Posterior cingulate gyrus (tissue), 11 donors: ENCODE measurements at regions not wholly inside any gene's neighbourhood (a gene's known extent, or its start where the extent isn't known, plus 50 kb on each side); places are given as distances from the start of the nearest gene placed in this dataset.

Experiments
- DNase-seq, 10 donors: peaks; one replicate each; pipeline versions ENCODE4 v3.0.0 to v3.0.0-alpha.2; 2020 to 2021; ENCODE audit warnings: mixed read lengths in 3 of 10
- intact Hi-C: fragments of 100-400 bp; cut with DNase I; formaldehyde crosslinking; loops from one replicate; pipeline ENCODE4 v1.15.1; 2023

DNA sequence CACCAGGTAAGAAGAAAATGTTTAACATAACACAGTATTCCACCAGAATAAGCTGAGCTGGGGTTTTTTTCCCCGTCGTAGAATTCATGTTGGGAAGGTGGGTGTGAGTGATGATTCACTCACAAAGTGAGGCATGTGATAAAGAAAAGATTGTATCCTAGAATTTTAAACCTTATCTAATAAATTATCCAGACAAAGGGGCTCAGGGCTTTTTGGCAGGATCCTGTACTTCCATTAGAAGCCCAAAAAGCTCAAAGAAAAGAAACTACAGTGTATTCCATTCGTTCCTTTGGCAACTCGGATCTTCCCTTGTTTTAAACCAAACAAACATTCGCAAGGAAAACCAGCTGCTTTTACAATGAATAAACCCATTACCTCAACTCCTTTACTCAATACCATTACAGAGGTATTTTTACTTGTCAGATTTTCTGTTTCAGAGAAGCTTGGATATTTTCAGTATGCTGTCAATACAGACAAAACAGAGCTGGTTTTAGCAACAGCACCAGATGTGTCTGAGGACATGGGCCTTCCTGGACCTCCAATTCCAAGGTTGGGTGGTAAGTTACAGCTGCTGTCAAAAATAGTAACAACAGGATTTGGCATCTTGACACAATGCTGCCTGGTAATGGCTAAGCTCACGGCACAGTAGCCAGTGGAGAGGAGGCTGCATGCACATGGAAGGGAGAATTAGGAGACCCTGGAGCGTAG, 159.9 kb upstream of the RUNX1 start:
- intact Hi-C loops = no loop called here
- DNase-seq = no peak

DNA sequence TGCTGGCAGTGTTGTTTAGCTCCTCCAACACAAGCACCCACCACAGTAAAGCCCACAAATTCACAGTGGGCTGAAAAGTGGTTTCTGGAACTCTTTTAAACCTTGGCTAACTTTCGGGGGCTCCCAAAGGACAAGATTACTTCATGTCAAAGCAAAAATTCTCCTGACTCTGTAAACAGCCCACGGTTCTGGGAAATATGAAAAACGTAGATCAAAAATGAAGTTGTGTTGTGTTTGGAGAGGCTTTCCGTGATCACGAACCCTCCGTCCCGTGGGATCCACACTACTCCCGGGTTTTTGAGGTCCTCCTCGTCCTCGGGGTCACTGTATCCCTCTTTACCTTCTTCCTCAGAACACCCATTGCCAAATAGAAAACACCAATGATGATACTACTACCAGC, 159.0 kb upstream of the RUNX1 start:
- intact Hi-C loops = no loop called here

DNA sequence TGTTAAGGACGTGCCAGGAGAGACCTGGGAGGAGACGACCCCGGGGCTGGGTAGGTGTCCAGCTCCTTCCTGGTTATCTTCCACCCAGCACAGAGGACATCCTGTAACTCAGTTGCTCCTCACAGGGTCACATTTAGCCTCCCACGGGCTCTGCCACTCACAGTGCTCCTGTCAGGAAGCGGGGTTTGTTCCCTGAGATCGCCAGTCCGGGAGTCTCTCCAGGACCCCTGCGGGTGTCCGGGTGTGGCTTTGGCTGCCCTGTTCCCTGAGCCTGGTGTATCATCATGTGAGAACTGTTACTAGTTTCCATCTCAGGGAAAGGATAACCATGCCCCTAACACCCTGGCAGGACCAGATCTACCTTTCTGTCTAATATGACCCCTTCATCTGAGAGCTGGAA, 158.2 kb upstream of the RUNX1 start:
- DNase-seq = peak in 1 of 10 donors; percentile 78
- intact Hi-C loops = no loop called here

More for the DNA sequence above, 159.0 kb upstream of the RUNX1 start:
- DNase-seq = no peak

DNA sequence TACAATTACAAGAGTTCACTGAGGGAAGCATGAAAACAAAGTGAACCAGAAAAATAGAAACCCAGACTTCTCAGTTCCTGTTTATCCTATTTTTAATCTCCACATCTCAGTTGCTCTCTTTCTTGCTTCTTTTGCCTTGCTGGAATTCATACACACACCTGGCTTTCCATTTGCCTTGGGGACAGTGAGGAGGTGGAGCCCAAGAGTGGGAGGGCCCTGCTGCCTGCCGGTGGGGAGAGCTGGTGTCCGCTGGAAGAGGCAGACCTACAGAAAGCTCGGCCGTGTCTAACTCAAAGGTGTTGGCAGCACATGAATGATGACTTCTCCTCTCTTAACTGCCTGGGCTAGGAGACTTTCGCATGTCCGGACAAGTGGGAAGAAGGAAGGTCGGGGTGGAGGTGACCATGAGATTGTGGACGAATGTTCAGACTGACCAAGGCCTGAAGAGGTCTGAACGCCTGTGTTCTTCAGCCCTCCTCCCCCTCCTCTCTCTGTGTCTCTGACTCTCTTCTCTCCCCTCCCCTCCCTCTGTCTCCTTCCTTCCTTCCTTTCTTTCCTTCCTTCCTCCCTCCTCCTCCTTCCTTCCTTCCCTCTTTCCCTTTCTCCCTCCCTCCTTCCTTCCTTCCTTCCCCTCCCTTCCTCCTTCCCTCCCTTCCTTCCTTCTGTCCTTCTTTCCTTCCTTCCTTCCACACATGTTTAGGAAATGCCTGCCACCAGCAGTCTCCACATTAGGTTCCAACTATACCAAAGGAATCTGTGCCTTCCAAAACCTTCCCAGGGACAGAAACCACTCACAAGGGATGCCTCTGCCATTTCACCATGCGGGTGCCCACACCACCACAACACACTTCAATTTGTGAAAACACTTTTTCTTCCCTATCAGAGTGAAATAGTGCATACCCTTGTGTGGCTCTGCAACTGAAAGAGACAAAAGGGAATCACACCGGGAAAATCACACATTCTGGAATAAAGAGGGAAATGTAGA, 157.3 kb upstream of the RUNX1 start:
- peak in 3 of 10 donors; percentile 15 to 85 (median 77) for DNase-seq
- intact Hi-C loops = no loop called here

DNA sequence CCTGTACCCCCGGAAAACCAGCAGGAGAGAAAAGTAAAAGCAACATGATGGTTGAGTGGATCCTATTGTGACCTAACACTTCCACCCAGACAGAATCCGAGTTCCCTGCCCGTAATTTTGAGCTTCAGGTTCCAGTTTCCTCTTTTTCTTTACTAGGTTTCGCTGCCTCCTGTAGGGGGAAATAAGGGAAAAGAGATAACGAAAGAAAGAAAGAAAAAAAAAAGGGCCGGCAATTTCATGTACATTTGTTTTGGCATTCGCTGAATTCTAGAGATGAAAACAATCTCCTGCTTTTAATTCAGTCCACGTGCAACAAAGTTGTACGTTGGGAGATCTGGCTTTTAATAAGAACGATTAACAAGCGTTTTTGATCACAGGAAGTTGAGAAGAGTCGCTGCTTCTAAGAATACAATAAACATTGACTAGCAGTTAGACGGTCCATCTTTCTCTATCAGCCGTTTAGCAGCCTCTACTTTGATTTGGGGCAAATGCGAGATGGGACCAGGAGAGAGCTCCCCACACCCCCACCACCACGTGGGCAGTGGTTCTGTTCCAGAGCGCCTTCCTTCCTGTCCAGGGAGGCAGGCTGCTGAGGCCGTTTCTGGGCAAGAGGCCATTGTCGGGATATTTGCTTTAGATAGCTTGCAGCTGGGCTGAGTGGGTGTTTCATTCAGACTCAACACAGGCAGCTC, 155.9 kb upstream of the RUNX1 start:
- DNase-seq = peak in 9 of 10 donors; percentile 33 to 93 (median 50)
- intact Hi-C loops = no loop called here

DNA sequence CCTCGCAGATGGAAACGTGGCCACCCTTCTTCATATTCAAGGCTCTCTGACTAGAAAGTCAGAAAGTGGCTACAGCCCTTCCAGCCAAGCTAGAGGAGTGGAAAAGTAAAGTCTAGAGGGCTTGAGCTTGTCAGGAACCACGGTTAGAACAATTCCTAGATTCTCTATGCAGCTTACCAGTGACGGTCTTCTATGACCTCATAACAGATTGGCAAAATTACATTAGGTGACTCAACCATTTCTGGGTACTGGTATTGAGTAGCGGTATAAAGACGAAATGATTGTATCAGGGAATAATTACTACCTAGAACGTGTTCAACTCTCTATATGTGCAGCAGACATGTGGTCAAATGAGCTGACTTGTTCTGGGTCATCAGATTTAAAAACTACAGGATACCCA, 155.0 kb upstream of the RUNX1 start:
- intact Hi-C loops = no loop called here

DNA sequence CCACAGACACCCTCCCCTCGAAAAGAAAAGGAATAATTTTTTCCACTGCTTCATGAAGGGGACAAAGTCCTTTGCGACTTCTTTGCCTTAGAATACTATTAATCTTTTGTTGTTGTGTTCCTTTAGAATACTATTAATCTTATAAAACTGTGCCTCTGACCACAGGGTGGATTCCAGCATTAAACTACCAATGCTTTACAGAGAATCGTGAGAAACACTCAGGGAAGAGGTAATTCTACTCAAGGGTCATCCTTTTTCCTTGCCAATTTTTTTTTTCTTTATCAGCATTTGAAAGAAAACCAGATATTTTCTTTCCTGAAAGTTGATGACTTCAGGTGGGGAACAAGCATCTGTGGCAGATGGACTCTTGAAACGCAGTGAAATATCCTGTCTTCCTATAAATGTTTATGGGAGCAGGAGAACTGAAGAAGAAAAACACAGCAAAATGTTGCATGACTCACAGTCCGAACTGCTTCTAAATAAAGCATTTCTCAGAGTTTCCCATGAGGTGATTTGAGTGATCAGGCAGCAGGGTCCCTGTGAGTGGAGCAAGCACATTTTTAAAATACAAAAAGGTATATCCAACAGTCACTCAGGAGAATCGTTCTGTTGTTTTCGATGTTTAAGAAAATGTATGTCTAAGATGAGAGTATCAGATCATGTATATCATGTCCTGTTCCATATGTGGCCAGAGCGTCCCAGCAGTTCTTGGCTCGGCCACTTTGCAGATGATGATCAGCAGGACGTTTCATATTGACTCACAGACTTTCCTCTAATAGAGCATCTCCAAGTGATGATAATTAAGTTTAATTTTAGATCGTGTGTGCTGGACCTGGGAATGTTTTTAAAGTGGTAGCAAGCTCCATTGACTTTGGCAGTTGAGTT, 154.2 kb upstream of the RUNX1 start:
- no peak for DNase-seq
- intact Hi-C loops = no loop called here

More for the DNA sequence above, 155.0 kb upstream of the RUNX1 start:
- no peak for DNase-seq

DNA sequence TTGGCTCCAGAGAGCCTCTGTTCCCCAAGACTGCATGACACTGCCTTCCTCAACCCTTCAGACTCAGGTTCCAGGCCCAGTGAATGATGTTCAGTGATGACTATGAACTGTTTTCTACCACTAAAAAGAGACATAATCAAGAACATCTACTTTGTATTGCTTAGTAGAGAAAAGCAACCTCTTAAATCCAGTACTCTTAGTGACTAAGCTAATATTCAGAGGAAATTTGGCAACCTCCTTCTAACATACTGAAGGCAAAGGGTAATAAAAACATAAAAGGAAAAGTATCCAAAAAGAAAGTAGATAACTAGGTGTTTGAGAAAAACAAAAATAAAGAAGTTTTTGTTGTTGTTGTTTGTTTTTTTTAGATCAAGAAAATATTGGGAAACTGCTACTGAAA, 153.3 kb upstream of the RUNX1 start:
- DNase-seq = no peak
- intact Hi-C loops = no loop called here

DNA sequence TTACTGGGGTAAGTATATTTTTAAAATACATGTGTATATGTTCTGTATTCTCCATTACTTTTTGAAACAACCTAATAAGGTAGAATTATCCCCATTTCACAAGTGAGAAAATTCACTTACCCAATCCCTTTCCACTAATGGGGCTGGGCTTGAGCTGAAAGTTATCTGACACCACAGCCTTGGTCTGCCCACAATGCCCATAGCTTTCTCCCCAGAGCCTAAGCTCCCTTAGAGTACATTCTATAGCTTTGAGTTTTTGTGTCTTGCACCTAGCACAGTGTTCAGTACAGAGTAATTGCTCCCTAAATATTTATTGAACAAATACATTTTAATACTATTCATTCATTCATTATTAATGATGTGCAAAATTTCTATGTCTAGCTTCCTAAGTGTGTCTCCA, 152.7 kb upstream of the RUNX1 start:
- intact Hi-C loops = no loop called here
- DNase-seq = no peak

DNA sequence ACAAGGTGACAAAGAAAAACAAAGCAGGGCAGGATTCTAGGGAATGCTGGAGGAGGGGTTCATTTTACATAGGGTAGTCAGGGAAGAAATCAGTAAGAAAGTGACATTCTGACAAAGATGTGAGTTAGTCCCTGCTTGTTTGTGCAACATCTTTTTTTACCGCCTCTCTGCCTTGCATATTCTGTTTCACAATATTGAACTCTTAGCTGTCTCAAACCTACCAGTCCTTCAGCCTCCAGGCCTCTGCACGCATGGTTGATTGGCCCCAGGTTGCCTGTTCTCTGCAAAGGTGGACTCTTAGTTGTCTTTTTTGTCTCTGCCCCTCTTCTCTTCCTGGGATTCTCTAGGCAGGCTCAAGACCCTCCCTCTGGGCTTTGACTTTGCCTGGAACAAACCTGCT, 152.2 kb upstream of the RUNX1 start:
- intact Hi-C loops = no loop called here
- DNase-seq = no peak

DNA sequence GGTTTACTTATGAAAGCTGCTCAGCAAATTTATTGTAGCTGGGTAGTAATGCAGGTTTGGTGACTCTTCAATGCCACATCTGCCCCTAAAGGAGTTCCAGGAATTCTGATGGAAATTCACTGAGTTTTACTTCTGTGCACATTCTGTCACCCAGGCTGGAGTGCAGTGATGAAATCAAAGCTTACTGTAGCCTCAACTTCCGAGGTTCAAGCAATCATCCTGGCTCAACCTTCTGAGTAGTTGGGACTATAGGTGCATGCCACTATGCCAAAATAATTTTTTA, 150.6 kb upstream of the RUNX1 start:
- intact Hi-C loops = no loop called here
- no peak for DNase-seq

DNA sequence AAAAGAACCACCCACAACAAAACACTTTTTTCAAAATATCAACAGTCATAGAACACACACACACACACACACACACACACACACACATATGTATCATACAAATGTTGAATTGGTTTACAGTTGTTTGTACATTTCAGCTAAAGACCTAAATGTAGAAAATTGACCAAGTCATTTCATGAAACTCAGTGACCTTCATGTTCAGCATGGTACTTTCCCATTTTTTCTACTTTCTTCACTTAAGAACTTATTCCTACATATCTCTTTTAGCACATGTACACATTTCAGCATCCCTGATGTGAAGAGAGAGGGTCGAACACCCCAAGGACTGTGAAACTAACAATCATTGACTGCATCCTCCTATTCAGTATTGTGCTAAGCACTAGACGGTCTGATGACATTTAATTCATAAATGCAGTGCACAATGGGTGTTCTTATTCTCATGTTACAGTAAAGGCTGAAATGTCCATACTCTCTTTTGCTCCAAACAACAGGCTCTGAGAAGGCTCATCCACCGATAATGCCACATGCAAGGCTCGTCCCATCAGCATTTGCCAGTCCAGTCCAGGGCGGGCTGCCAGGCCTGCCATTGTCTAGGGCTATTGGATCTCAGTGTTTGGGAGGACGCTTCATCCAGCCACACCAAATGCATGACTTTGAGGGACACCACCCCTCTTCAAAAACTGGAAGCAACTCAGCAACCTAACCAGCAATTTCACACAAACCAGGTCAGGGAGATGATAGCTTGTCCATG, 150.1 kb upstream of the RUNX1 start:
- intact Hi-C loops = no loop called here
- peak in 1 of 10 donors; percentile 67 for DNase-seq

DNA sequence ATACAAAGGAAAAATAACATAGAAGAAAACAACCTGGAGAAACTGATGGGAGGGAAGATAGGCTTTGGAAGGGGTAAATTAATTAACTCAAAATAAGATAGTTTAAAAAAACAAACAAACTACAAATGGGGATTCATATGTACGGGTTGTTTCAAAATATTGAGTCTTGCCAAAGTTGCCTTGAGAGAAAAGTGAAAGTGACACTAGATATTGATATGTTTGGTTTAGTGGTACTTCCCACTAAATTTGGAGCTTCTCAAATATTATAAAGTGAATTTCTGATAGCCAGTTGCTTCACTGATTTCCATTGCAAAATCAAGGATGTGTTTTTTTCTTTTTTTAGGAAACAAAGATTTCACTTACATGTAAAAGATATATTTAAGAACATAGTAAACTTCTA, 149.5 kb upstream of the RUNX1 start:
- no peak for DNase-seq
- intact Hi-C loops = no loop called here

DNA sequence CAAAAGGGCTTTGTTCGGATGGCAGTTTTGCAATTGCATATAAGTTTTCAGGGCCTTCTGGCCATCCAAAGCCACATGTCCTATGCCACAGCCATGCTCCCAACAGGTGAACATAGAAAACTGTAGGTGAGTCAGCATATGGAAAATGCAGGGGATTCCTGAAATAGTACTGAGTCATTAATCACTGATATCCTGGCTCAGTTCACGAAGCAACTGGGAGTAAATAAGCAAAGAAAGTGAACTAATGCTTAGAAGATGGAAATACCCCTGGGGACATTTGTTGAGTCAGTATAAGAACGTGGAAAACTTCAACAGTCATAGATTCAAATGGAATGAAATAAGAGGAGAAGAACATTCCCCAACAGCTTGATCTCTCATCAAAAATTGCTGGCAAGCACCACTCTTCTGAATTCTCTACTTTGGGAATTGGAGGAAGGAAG, 148.9 kb upstream of the RUNX1 start:
- no peak for DNase-seq
- intact Hi-C loops = no loop called here

DNA sequence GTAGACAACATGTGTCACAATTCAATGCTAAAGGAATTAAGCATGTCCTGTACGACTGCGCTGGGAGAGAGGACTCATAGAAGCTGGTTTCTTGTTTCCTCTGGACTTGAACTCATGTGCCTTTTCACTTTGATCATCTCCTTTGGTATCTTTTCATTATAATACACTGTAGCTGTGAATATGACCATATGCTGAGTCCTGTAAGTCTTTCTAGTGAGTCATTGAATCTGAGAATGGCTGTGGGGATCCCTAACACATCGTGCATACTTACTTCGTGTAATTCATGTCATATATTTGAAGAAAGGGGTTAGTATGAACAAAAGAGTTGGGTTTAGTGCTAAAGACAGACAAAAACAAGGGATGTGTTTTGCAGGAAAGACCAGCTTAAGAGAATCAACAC, 148.1 kb upstream of the RUNX1 start:
- intact Hi-C loops = no loop called here
- DNase-seq = no peak

DNA sequence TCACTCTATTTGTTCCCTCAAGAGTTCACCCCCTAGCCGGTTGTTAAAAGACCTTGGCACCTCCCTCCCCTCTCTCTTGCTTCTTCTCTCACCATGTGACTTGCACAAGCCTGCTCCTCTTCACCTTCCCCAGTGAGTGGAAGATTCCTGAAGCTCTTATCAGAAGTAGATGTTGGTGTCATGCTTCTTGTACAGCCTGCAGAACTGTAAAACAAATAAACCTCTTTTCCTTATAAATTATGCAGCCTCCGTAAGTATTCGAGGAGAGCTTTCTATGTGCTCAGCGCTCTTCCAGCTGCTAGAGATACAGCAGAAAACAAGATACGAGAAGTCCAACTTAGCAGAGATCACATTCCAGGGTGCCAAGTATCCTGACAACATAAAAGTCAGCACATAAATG, 147.0 kb upstream of the RUNX1 start:
- no peak for DNase-seq
- intact Hi-C loops = no loop called here

DNA sequence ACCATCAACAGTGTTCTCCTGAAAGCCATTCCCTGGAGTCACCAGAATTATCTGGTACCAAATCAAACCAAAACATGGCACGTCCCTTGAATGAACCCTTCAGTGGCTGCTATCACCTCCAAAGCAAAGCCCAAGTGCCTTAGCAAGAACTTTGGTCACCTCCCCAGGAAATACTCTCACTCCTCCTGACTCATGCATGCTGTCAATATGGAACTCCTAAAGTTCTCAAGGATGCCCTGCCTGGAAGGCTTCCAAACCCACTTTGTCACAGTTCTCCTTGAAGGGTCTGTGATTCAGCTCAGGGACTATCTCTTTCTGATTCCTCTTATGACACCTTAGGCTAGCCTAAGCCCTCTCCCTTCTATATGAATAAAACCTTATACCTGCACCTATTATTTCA, 146.1 kb upstream of the RUNX1 start:
- no peak for DNase-seq
- intact Hi-C loops = no loop called here

DNA sequence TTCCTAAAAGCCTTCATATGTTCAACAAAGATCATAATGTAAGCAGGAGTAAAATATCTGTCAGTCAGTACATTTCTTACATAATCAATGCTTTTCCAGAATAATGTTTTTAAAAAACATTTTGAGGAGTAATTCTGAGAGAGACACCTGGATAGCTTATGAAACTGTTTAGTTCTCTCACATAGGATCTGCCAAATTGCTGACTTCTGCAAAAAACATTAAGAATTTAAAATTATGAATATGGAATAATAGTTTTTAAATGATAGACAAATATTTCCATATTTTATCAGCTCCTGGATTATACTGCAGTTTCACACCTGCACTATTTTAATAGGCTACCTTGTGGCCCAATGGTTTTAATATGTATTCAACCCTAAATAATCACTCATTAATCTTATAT, 142.7 kb upstream of the RUNX1 start:
- intact Hi-C loops = no loop called here
- DNase-seq = no peak

DNA sequence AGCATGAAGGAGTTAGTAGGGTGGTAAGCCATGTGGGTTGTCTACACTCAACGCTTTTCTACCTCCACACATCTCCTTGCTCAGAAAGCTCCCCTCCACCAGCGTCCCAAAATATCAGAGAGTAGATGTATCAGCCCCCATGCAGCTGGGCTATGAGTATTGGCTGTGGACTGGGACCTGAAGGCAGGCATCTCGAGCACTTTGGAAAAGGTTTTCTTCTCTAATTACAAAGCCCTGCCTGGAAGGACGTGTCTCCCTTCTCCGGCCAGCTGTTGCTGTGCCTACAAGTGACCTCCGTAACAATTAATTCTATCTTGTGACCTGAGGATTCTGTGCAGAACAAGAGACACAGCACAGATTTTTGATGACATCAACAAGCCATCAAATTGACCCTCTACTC, 142.0 kb upstream of the RUNX1 start:
- DNase-seq = no peak
- intact Hi-C loops = no loop called here
